GM21619 (cell line): ENCODE measurements at regions not wholly inside any gene's neighbourhood (a gene's known extent, or its start where the extent isn't known, plus 50 kb on each side); places are given as distances from the start of the nearest gene placed in this dataset.
"Not testable (repeated sequence)": the region's sequence is repeated elsewhere in the genome, so short reads cannot be mapped to it uniquely, and the experiment has no call there.

Experiments
- ATAC-seq: cut with Tn5 transposase; IDR thresholded peaks from one replicate; pipeline ENCODE4 v1.9.1; 2021; ENCODE audit not compliant: unreplicated experiment

DNA sequence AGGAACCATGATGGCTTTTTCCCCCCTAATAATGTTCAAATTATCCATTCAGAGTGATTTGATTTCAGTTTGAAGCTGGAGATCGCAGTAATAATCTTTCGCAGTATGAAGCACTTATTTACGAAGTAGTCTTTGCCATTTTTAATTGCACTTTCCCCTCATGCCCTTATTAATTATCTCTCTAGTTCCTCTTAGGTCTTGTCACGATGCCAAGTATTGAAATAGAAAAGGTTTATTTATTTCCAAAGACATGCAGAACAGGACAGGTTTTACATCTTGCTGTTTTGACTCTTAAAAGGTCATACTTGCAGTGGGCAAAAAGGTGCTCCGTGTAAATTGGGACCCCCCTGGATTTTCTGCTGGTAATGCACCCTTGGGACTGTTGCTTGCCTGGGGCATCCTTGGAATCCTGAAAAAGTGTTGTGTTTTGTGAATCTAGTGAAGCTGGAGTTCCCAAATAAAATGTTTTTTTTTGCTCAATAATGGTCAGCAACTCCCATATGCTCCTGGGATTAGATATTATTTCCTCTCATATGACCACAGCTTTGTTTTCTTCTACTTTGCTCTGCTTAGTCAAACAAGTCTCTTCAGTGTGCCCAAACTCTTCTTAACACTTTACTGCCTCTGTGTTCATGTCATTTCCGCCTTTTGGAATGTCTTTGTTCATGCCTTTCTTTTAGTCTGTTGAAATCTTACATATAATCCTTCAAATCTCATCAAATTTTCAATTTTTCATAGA lies 278.3 kb downstream of the TMEM38B start:
- ATAC-seq, result no peak

- ATAC-seq, result no peak
These were observed 279.6 kb downstream of the TMEM38B start for GRCh38 chr9:105973951-105974351.

GRCh38 chr9:105975886-105976645 lies 281.7 kb downstream of the TMEM38B start:
- no peak for ATAC-seq

- ATAC-seq, result no peak
These were observed 284.0 kb downstream of the TMEM38B start for GRCh38 chr9:105978336-105978735.

DNA sequence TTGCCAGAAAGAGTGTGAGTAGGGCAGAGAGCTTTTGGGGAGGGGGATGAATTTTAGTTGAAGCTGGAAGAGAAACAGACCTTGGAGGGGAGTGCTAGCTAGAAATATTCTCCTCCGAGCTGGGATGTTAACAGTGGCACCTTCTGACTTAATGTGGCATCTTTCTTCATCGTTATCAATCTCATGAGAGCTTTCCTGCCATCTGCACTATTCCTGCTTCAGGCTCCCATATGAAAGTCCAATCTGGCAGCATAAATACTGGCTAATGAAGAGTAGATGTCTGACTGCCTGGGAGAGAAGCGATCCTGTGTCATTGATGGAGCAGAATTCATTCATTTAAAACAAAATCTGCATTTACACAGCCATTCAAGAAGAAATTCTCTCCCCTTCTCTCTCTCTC lies 284.5 kb downstream of the TMEM38B start:
- ATAC-seq, result no peak

DNA sequence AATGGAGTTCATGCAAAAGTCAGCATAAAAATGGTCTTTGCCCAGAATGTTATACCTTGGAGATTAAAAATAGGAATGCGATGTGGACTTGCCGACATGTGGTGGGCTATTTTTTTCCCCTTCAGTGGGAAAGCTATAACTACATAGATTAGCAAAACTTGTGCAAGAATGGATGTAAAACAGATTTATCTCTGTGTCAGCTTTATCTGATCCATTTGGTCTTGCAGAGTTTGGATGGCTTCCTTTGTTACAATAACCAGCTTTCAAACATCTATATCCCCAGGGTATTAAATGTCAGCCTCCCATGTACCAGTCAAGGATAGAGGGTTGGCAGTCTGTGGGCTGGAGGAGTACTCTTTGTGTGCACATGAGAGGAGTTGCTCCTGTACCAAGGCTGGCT lies 284.9 kb downstream of the TMEM38B start:
- no peak for ATAC-seq

DNA sequence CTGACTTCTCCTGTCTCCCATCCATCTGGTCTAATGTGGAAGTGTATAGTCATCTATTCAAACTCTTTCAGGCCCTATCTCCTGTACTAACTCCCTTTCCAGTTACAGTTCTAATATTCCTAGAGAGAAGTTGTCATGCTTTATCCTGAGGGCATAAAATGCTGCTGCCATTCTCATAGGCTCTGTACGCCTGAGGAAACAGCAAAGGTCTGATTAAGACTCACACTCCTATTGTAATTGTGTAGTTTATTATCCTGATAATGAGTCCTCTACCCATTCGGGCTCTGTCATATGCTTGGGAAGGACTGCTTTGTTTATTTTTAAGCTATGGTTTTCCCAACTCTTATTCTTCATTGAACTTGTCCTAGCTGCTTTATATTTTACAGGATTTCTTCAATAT lies 290.4 kb downstream of the TMEM38B start:
- ATAC-seq, result no peak

DNA sequence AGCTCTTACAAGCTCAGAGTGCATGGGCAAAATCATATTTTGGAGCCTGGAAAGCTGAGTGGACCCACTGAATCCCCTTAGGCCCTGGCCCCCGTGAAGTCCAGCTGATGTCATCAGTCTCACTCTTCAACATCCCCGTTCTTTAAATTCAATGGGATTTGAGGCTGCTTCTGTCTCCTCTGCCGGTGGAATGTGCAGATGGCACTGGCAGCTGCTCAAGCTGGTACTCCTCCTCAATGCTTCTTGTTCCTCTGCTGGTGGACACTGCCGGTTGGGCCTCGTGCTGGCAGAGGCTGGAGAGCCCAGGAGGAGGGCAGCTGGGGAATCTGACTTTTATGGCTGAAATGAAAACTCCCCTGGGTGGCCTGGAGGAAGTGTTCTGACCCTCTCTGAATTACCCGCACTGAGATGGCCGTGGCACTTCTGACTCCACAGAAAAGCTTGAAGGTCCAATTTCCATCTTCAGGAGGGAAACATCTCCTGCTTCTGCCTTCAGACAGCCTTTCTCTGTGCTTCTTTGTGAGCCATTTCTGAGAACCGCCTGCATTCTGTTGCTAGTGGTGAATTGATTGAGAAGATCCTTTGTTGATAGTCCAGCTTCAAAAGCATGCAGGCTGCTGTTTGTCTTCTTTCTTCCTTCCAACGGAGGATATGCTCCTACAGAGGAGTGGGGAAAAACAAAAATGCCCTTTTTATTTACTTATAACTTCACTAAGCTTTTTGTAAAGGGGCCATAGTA lies 298.9 kb downstream of the TMEM38B start:
- no peak for ATAC-seq

GRCh38 chr9:105993921-105994715 lies 299.8 kb downstream of the TMEM38B start:
- no peak for ATAC-seq

DNA sequence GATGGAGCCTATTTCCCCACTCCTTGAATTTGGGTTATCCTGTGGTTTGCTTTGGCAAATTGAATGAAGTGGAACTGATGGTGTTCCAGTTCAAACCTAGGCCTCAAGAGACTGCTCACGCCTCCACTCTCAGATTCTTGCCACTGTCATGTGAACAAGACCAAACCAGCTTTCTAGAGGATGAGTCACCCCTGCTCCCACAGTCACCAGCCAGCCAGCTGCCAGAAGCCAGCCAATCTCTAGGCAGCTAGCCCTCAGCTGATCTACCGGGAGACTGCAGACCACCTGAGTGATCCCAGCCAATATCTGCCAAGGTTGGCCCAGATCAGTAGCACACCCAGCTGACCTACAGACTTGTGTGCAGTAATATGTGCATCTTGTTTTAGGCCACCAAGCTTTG lies 300.6 kb downstream of the TMEM38B start:
- no peak for ATAC-seq

GRCh38 chr9:106017198-106017740 lies 322.9 kb downstream of the TMEM38B start:
- no peak for ATAC-seq

- ATAC-seq, result no peak
These were observed 324.8 kb downstream of the TMEM38B start for GRCh38 chr9:106019039-106019680.

- no peak for ATAC-seq
These were observed 325.4 kb downstream of the TMEM38B start for GRCh38 chr9:106019702-106020101.

DNA sequence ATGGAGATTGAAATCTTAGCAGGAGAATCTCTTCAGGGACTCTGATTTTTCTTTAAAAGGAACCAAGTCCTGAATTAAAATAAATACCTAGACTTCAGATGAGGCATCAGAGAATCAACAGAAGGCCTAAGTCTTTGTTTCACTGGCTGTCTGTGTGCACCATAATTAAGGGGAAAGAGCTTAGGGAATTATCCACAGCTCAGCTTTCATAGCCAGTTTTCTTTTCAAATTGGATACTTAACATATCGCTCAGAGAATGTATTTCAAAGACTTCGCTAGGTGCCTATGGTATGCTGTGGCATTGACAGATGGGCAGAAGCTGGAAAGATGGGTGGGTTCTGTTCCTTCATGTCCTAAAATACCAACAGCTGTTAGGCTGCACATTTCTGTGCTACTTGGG lies 325.8 kb downstream of the TMEM38B start:
- no peak for ATAC-seq

DNA sequence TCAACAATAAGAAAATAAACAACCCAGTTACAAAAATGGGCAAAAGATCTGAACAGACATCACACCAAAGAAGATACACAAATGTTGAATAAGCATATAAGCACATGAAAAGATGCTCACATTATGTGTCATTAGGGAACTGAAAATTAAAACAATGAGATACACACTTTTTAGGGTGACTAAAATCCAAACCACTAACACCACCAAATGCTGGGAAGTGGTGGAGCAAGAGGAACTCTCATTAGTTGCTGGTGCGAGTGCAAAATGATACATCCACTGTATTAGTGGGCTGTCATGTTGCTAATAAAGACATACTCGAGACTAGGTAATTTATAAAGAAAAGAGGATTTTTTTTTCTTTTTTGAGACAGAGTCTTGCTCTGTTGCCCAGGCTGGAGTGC lies 329.1 kb downstream of the TMEM38B start:
- ATAC-seq, result no peak

DNA sequence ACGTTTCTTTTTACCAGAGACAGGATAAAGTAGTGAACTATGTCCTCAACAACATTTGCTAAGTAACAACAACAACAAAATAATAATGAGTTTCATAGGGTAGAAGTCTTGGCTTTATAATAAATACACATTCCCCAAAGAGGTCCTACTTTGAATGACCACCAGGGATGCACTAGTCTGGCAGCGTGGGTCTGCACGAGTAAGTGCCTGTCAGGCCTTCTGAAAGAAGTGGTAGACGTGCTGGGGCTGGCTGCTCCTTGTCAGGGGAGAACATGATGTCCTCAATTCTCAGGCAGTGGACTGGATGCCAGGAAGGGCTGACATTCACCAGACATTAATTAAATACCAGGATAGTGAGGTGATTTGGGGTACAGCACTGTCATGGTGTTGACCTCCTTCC lies 331.1 kb downstream of the TMEM38B start:
- no peak for ATAC-seq

DNA sequence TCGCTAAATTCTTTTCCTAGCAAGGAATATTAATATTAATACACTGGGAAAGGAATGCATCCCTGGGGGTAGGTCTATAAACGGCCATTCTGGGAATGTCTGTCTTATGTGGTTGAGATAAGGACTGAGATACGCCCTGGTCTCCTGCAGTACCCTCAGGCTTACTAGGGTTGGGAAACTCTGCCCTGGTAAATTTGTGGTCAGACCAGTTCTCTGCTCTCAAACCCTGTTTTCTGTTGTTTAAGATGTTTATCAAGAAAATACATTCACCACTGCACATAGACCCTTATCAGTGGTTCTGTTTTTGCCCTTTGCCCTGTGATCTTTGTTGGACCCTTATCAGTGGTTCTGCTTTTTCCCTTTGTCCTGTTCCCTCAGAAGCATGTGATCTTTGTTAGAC lies 335.8 kb downstream of the TMEM38B start:
- ATAC-seq, result not testable (repeated sequence)

DNA sequence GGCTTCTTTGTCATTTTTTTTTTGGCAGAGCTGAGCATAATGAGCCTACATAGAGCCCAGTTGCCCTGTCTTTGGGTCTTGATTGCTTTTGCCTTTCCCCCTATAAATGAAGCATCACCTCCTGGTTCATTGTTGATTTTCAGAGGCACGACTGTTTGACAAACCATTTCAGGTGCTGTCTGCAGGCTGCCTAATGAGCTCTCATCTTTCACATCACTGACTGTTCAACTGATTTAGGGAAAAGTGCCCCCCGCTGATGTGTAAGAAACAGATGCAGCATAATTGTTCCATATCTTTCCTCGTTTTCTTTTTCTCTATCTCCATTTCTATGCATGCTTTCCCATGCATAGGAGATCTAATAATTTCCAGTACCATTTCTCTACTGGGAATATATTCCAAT lies 338.6 kb downstream of the TMEM38B start:
- ATAC-seq, result no peak

- ATAC-seq, result no peak
These were observed 341.5 kb downstream of the TMEM38B start for GRCh38 chr9:106035806-106036205.

GRCh38 chr9:106038266-106039001 lies 344.1 kb downstream of the TMEM38B start:
- ATAC-seq, result no peak
